ENCODE measurements at regions not wholly inside any gene's neighbourhood (a gene's known extent, or its start where the extent isn't known, plus 50 kb on each side); places are given as distances from the start of the nearest gene placed in this dataset. TPM values are rescaled to one million over a fixed set of nuclear protein-coding genes. Genes with fewer than 3 reads are reported as not detected.
"Not testable (repeated sequence)": the region's sequence is repeated elsewhere in the genome, so short reads cannot be mapped to it uniquely, and the experiment has no call there.

DNA sequence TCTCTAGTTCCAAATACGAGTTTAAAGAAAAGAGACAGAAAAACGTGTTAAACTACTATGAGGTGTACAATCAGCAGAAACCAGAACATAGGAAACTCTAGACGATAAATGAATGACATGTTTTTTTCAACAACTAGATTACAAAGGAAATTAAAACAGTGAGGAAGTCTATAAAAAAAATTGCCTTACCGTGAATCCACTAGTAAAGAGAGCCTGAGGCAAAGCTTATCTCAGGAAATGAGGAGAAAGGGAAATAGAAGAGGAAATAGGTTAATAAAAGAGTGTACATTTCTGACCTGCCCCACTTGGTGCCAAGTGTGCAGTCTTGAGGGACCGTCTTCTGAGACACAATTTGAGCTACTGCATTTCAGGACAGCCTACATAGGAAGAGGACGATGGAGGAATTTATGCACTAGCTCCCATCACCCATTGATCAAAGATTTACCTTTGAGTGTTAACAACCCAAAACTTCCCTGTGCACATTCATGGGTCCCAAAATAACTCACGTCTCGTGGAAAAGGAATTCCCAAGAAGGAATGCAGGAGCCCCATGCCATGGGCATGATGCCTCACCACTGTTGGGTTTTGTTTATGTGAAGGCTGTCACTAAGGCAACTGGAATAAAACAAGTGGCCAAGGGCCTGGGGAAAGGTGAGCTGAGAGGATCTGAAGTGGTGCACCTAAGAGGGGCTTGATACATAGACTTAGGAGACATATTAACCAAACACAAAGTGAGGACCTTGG, 53.6 kb upstream of the SLC1A3 start:
- Histone ChIP-seq H4K20me1 (ENCODE audit: insufficient read depth, low read length) (no peaks in the 10 kb centered on the region), H2AFZ (ENCODE audit: low read length) (no peak overlapping the region), H3K36me3 (ENCODE audit: insufficient read depth, low read length) (no peaks in the 10 kb centered on the region), H3K9me3 (ENCODE audit: low read length) (no peaks in the 10 kb centered on the region), H3K4me3 (ENCODE audit: low read depth, low read length, poor library complexity, severe bottlenecking) (no peak overlapping the region), H3K27ac (ENCODE audit: low read depth, low read length, poor library complexity, severe bottlenecking) (no peak overlapping the region), H3K4me2 (ENCODE audit: low read length) (no peak overlapping the region), H3K4me1 (ENCODE audit: insufficient read depth, low read length, poor library complexity, severe bottlenecking) (no peaks in the 10 kb centered on the region), H3K9me2 (ENCODE audit: insufficient read depth, low read length) (no peaks in the 10 kb centered on the region), H3K79me2 (ENCODE audit: insufficient read depth, low read depth, low read length) (no peaks in the 10 kb centered on the region)
- CTCF ChIA-PET (ENCODE audit: unreplicated experiment), result no interaction called here
- no peak for DNase-seq (ENCODE audit: low spot score)
- POLR2A ChIA-PET, result interaction anchor here (2.0 kb wide), 1 partner anchor 13 kb away, joined by 4 read pairs; no protein-coding TSS in a partner anchor
- intact Hi-C loops (cut with micrococcal nuclease; ENCODE audit: unreplicated experiment), result no loop called here
- no TSS peak for BruUV-seq (replicated peaks)
- TF ChIP-seq, protein P1, sequence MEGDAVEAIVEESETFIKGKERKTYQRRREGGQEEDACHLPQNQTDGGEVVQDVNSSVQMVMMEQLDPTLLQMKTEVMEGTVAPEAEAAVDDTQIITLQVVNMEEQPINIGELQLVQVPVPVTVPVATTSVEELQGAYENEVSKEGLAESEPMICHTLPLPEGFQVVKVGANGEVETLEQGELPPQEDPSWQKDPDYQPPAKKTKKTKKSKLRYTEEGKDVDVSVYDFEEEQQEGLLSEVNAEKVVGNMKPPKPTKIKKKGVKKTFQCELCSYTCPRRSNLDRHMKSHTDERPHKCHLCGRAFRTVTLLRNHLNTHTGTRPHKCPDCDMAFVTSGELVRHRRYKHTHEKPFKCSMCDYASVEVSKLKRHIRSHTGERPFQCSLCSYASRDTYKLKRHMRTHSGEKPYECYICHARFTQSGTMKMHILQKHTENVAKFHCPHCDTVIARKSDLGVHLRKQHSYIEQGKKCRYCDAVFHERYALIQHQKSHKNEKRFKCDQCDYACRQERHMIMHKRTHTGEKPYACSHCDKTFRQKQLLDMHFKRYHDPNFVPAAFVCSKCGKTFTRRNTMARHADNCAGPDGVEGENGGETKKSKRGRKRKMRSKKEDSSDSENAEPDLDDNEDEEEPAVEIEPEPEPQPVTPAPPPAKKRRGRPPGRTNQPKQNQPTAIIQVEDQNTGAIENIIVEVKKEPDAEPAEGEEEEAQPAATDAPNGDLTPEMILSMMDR (conservative IDR thresholded peaks at IDR 0.05; ENCODE audit: low read length), result no peak
- TF ChIP-seq EZH2phosphoT487 (IDR thresholded peaks at IDR 0.05; ENCODE audit: borderline replicate concordance, low read depth, low read length), result no peak

DNA sequence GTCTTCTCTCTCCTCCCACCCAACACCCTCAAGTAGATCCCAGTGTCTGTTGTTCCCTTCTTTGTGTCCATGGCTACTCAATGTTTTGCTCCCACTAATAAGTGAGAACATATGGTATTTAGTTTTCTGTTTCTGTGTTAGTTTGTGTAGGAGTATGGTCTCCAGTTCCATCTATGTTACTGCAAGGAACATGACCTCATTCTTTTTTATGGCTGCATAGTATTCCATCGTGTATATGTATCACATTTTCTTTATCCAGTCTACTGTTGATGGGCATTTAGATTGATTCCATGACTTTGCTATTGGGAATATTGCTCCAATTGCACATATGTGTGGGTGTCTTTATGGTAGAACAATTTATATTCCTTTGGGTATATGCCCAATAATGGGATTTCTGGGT, 51.4 kb upstream of the SLC1A3 start:
- H3K9me2 ChIP-seq (ENCODE audit: insufficient read depth, low read length); H3K27ac ChIP-seq (ENCODE audit: low read depth, low read length, poor library complexity, severe bottlenecking); POLR2A ChIA-PET; CTCF ChIA-PET (ENCODE audit: unreplicated experiment); H3K36me3 ChIP-seq (ENCODE audit: insufficient read depth, low read length); H3K4me3 ChIP-seq (ENCODE audit: low read depth, low read length, poor library complexity, severe bottlenecking); H4K20me1 ChIP-seq (ENCODE audit: insufficient read depth, low read length); BruUV-seq (replicated peaks); intact Hi-C loops (cut with micrococcal nuclease; ENCODE audit: unreplicated experiment); DNase-seq (ENCODE audit: low spot score); H2AFZ ChIP-seq (ENCODE audit: low read length); H3K9me3 ChIP-seq (ENCODE audit: low read length); H3K79me2 ChIP-seq (ENCODE audit: insufficient read depth, low read depth, low read length); H3K4me1 ChIP-seq (ENCODE audit: insufficient read depth, low read length, poor library complexity, severe bottlenecking); H3K4me2 ChIP-seq (ENCODE audit: low read length): not testable (repeated sequence)

Small RNAs in the stretch of these regions (small RNA-seq; reads per million reads assigned to genes)
- gene RNA5SP181, result not detected
